Fibroblast of villous mesenchyme (primary cell): ENCODE measurements at regions not wholly inside any gene's neighbourhood (a gene's known extent, or its start where the extent isn't known, plus 50 kb on each side); places are given as distances from the start of the nearest gene placed in this dataset.
A peak's percentile ranks its signal among the peaks of the same experiment; 100 is the strongest.

Source experiments
- DNase-seq: peaks from one replicate; pipeline ENCODE4 v3.0.0-alpha.2; 2010; ENCODE audit warnings: low read depth
- H3K4me3 ChIP-seq: 2 replicates; pipeline ENCODE4 v1.5.1; 2011; ENCODE audit warnings: low read depth, mild to moderate bottlenecking, low read length
- CTCF ChIP-seq: IDR thresholded peaks from 2 replicates; pipeline ENCODE4 v1.5.1; 2012; ENCODE audit warnings: low read depth, mild to moderate bottlenecking, low read length; ENCODE audit not compliant: insufficient read depth

- no peak for DNase-seq
- TF ChIP-seq CTCF, result no peak
These were observed 626.5 kb downstream of the PTPRC start for GRCh38 chr1:199265319-199265718.

GRCh38 chr1:199269241-199269640 lies 630.4 kb downstream of the PTPRC start:
- TF ChIP-seq CTCF, result no peak
- H3K4me3 ChIP-seq, result no peak overlapping the region
- no peak for DNase-seq

More at GRCh38 chr1:199265319-199265718, 626.5 kb downstream of the PTPRC start:
- no peak overlapping the region for H3K4me3 ChIP-seq

- DNase-seq, result peak; percentile 67
- TF ChIP-seq CTCF, result no peak
- H3K4me3 ChIP-seq, result no peak overlapping the region
These were observed 633.3 kb downstream of the PTPRC start for GRCh38 chr1:199272139-199272544.

GRCh38 chr1:199272628-199273086 lies 633.8 kb downstream of the PTPRC start:
- no peak for TF ChIP-seq CTCF
- H3K4me3 ChIP-seq, result no peak overlapping the region
- peak; percentile 87 for DNase-seq

GRCh38 chr1:199273837-199274379 lies 635.1 kb downstream of the PTPRC start:
- TF ChIP-seq CTCF, result no peak
- no peak overlapping the region for H3K4me3 ChIP-seq
- DNase-seq, result peak; percentile 43

DNA sequence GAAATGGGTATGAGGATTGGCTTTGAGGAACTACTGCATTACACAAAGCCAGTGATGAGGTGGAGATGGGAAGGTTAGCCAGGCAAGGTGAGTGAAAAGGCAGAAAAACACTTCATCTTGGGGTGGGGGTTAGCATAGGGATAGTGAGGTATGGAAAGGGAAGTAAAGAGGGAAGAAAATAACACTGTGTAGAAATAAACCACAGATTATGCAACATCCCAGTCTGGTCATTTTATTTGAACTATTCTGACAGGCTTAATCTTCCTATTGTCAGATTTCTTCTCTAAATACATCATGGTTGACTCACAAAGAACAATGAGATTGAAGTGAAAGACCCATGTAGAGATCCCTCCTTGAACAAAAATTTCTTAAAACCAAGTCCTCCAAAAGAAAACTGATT lies 640.2 kb downstream of the PTPRC start:
- H3K4me3 ChIP-seq, result no peak overlapping the region
- DNase-seq, result peak; percentile 12
- no peak for TF ChIP-seq CTCF
